Smooth muscle cell (in vitro differentiated cells): ENCODE measurements at regions not wholly inside any gene's neighbourhood (a gene's known extent, or its start where the extent isn't known, plus 50 kb on each side); places are given as distances from the start of the nearest gene placed in this dataset.

Source experiments
- DNase-seq: peaks from one replicate; lab custom pipeline; 2025; ENCODE audit not compliant: unreplicated experiment; lab: John Stamatoyannopoulos, UW
- H2AFZ ChIP-seq: fragments of 200-600 bp; sonication (generic); 2 replicates; pipeline ENCODE4 v1.6.0; 2016; ENCODE audit warnings: antibody characterized with exemption, low read depth, mild to moderate bottlenecking
- H3F3A ChIP-seq: fragments of 200-600 bp; sonication (generic); 2 replicates; pipeline ENCODE4 v1.6.0; 2017; ENCODE audit warnings: antibody characterized with exemption, low read depth
- H3K27ac ChIP-seq: fragments of 200-600 bp; sonication (generic); 2 replicates; pipeline ENCODE4 v1.5.1; 2016; ENCODE audit warnings: low read depth, mild to moderate bottlenecking
- H3K27me3 ChIP-seq: fragments of 200-600 bp; sonication (generic); 2 replicates; pipeline ENCODE4 v1.6.1; 2016; ENCODE audit warnings: low read depth, mild to moderate bottlenecking
- H3K36me3 ChIP-seq: fragments of 200-600 bp; sonication (generic); 2 replicates; pipeline ENCODE4 v1.5.1; 2016; ENCODE audit warnings: low read depth
- H3K4me1 ChIP-seq: fragments of 200-600 bp; sonication (generic); 2 replicates; pipeline ENCODE4 v1.5.1; 2016; ENCODE audit warnings: low read depth
- H3K4me2 ChIP-seq: fragments of 200-600 bp; sonication (generic); 2 replicates; pipeline ENCODE4 v1.6.0; 2016; ENCODE audit warnings: mild to moderate bottlenecking
- H3K4me3 ChIP-seq: fragments of 200-600 bp; sonication (generic); 2 replicates; pipeline ENCODE4 v1.5.1; 2016; ENCODE audit warnings: mild to moderate bottlenecking
- H3K79me2 ChIP-seq: fragments of 200-600 bp; sonication (generic); 2 replicates; pipeline ENCODE4 v1.6.0; 2016; ENCODE audit warnings: low read depth, mild to moderate bottlenecking
- H3K9ac ChIP-seq: fragments of 200-600 bp; sonication (generic); 2 replicates; pipeline ENCODE4 v1.6.0; 2016; ENCODE audit warnings: low read depth
- H3K9me3 ChIP-seq: fragments of 200-600 bp; sonication (generic); replicated peaks from 2 replicates; pipeline ENCODE4 v1.5.1; 2016; ENCODE audit warnings: low read depth
- H4K20me1 ChIP-seq: fragments of 200-600 bp; sonication (generic); 2 replicates; pipeline ENCODE4 v1.6.0; 2016; ENCODE audit warnings: low read depth
- CTCF ChIP-seq: fragments of 200-600 bp; sonication (generic); IDR thresholded peaks from 2 replicates; pipeline ENCODE4 v1.5.1; 2017; ENCODE audit warnings: borderline replicate concordance, mild to moderate bottlenecking, antibody characterized with exemption; ENCODE audit not compliant: insufficient read depth, poor library complexity, severe bottlenecking
- WGBS: methylation state at CpG from one replicate; pipeline ENCODE4 v1.1.7; 2016; ENCODE audit warnings: low lambda C conversion rate; 5-methylcytosine and 5-hydroxymethylcytosine counted together

GRCh38 chr5:23157169-23157568 lies 304.0 kb upstream of the CDH12 start:
- TF ChIP-seq CTCF: no peak
- no peaks in the 10 kb centered on the region for H3K27me3 ChIP-seq
- no peak for DNase-seq
- no peaks in the 10 kb centered on the region for H4K20me1 ChIP-seq
- no peaks in the 10 kb centered on the region for H3K4me1 ChIP-seq
- H3K27ac ChIP-seq: no peak overlapping the region
- no peak overlapping the region for H3K4me2 ChIP-seq
- no peaks in the 10 kb centered on the region for H3K36me3 ChIP-seq
- no peak overlapping the region for H3K9ac ChIP-seq
- no peaks in the 10 kb centered on the region for H3F3A ChIP-seq
- no peak overlapping the region for H3K4me3 ChIP-seq
- no peaks in the 10 kb centered on the region for H3K9me3 ChIP-seq
- 83% methylated on average over 1 of the region's 1 CpG for WGBS
- no peaks in the 10 kb centered on the region for H3K79me2 ChIP-seq
- no peak overlapping the region for H2AFZ ChIP-seq

GRCh38 chr5:23147625-23148024 lies 294.5 kb upstream of the CDH12 start:
- 85% methylated on average over 5 of the region's 5 CpGs for WGBS
- H3K9ac ChIP-seq: no peak overlapping the region
- H2AFZ ChIP-seq: no peak overlapping the region
- no peaks in the 10 kb centered on the region for H3K36me3 ChIP-seq
- H3K9me3 ChIP-seq: no peaks in the 10 kb centered on the region
- no peaks in the 10 kb centered on the region for H4K20me1 ChIP-seq
- no peak overlapping the region for H3K4me2 ChIP-seq
- no peaks in the 10 kb centered on the region for H3F3A ChIP-seq
- no peaks in the 10 kb centered on the region for H3K27me3 ChIP-seq
- TF ChIP-seq CTCF: no peak
- no peak for DNase-seq
- H3K79me2 ChIP-seq: no peaks in the 10 kb centered on the region
- no peak overlapping the region for H3K4me3 ChIP-seq
- no peak overlapping the region for H3K27ac ChIP-seq
- no peaks in the 10 kb centered on the region for H3K4me1 ChIP-seq

- H3K9ac ChIP-seq: no peak overlapping the region
- no peak overlapping the region for H3K4me2 ChIP-seq
- H3K27me3 ChIP-seq: no peaks in the 10 kb centered on the region
- no peaks in the 10 kb centered on the region for H3K9me3 ChIP-seq
- no peaks in the 10 kb centered on the region for H3F3A ChIP-seq
- H3K4me1 ChIP-seq: no peaks in the 10 kb centered on the region
- WGBS: 96% methylated on average over 11 of the region's 11 CpGs
- H3K79me2 ChIP-seq: no peaks in the 10 kb centered on the region
- TF ChIP-seq CTCF: no peak
- H2AFZ ChIP-seq: no peak overlapping the region
- no peaks in the 10 kb centered on the region for H4K20me1 ChIP-seq
- no peak for DNase-seq
- H3K27ac ChIP-seq: no peak overlapping the region
- H3K36me3 ChIP-seq: no peaks in the 10 kb centered on the region
- no peak overlapping the region for H3K4me3 ChIP-seq
These were observed 293.0 kb upstream of the CDH12 start for GRCh38 chr5:23146183-23146582.

GRCh38 chr5:23139338-23140171 lies 286.4 kb upstream of the CDH12 start:
- H3K27me3 ChIP-seq: no peaks in the 10 kb centered on the region
- WGBS: 7% methylated on average over 4 of the region's 4 CpGs
- peak; percentile 56 for TF ChIP-seq CTCF

More at GRCh38 chr5:23139338-23140171, 286.4 kb upstream of the CDH12 start:
- no peaks in the 10 kb centered on the region for H4K20me1 ChIP-seq
- no peaks in the 10 kb centered on the region for H3K36me3 ChIP-seq
- no peaks in the 10 kb centered on the region for H3K79me2 ChIP-seq
- no peak overlapping the region for H3K4me3 ChIP-seq
- H3K4me1 ChIP-seq: no peaks in the 10 kb centered on the region
- no peaks in the 10 kb centered on the region for H3K9me3 ChIP-seq
- no peak for DNase-seq
- H3K9ac ChIP-seq: no peak overlapping the region
- H3K4me2 ChIP-seq: no peak overlapping the region
- H3F3A ChIP-seq: no peaks in the 10 kb centered on the region
- no peak overlapping the region for H3K27ac ChIP-seq
- H2AFZ ChIP-seq: peak overlapping the region; percentile 1
